K562 (cell line): ENCODE measurements at regions not wholly inside any gene's neighbourhood (a gene's known extent, or its start where the extent isn't known, plus 50 kb on each side); places are given as distances from the start of the nearest gene placed in this dataset.

Experiments
- ATAC-seq: fragments of 200-7000 bp; cut with Tn5 transposase; 3 replicates; pipeline ENCODE4 v1.9.1; 2020; ENCODE audit warnings: moderate library complexity
- BruUV-seq: library from RNA; stranded (reverse); fragments of 400-500 nt; replicated peaks from 2 replicates; lab custom pipeline; 2021; lab: Mats Ljungman, UMichigan
- CTCF ChIA-PET: fragments of 300-600 bp; formaldehyde crosslinking; extraction: SDS; loops from one replicate; lab custom pipeline; 2021; ENCODE audit warnings: low intra/inter-chr PET ratio; lab: Yijun Ruan, JAX
- POLR2A ChIA-PET: fragments of 300-600, 350-650 bp; sonication (Branson Sonifier 250); formaldehyde crosslinking; extraction: SDS; loops from one replicate; lab custom pipeline; 2021; ENCODE audit warnings: antibody characterized with exemption, inconsistent platforms; lab: Yijun Ruan, JAX
- DNase-seq, 4 experiments: peaks; one replicate each; pipeline versions ENCODE4 v3.0.0 to v3.0.0-alpha.2; 2011 to 2018; ENCODE audit warnings: low spot score in 3 of 4, mixed read lengths in 3 of 4; ENCODE audit errors: extremely low read depth in 1 of 4
- FAIRE-seq: peaks from 2 replicates; lab custom pipeline; 2011; peaks lifted over from hg19 to GRCh38; lab: Jason Lieb, UNC
- H2AFZ ChIP-seq: 2 replicates; pipeline ENCODE4 v1.6.0; 2011; ENCODE audit warnings: low read depth, low read length, control low read depth, inconsistent platforms
- H3K27ac ChIP-seq: fragments of 200-600 bp; 3 replicates; pipeline ENCODE4 v1.8.0; 2011; ENCODE audit warnings: low read depth, mild to moderate bottlenecking, control low read depth, inconsistent platforms, low read length, moderate library complexity, mixed read lengths; ENCODE audit errors: extremely low read depth
- H3K27me3 ChIP-seq, 2 experiments: fragments of 300-600 bp in 1 of 2; 2 replicates in 1 of 2; 3 replicates in 1 of 2; pipeline versions ENCODE4 v1.6.0 to v1.8.0; 2011; ENCODE audit warnings: inconsistent platforms in 2 of 2, low read length in 2 of 2, mild to moderate bottlenecking in 1 of 2, mixed read lengths in 1 of 2, moderate library complexity in 1 of 2; ENCODE audit not compliant: control insufficient read depth in 2 of 2, insufficient read depth in 2 of 2
- H3K36me3 ChIP-seq: fragments of 300-600 bp; 3 replicates; pipeline ENCODE4 v1.8.0; 2011; ENCODE audit warnings: mild to moderate bottlenecking, low read length, inconsistent platforms; ENCODE audit not compliant: control insufficient read depth, insufficient read depth
- H3K4me1 ChIP-seq, 2 experiments: fragments of 200-600 bp in 1 of 2; replicated peaks in 1 of 2; 2 replicates in 1 of 2; 3 replicates in 1 of 2; pipeline versions ENCODE4 v1.5.1 to v1.8.0; 2011; ENCODE audit warnings: inconsistent platforms in 2 of 2, low read length in 2 of 2, mild to moderate bottlenecking in 1 of 2, mixed read lengths in 1 of 2, moderate library complexity in 1 of 2; ENCODE audit not compliant: control insufficient read depth in 2 of 2, insufficient read depth in 2 of 2
- H3K4me2 ChIP-seq: 2 replicates; pipeline ENCODE4 v1.6.1; 2011; ENCODE audit warnings: low read length, control low read depth, inconsistent platforms, mixed read lengths; ENCODE audit not compliant: insufficient read depth
- H3K4me3 ChIP-seq: fragments of 200-600 bp; sonication (generic), shearing (Covaris generic); 2 replicates; pipeline ENCODE4 v1.5.1; 2016; ENCODE audit warnings: control low read depth, inconsistent platforms
- H3K79me2 ChIP-seq: fragments of 200-600 bp; 3 replicates; pipeline ENCODE4 v1.8.0; 2011; ENCODE audit warnings: low read length, inconsistent platforms; ENCODE audit not compliant: control insufficient read depth, insufficient read depth
- H3K9ac ChIP-seq, 2 experiments: 2 replicates each; pipeline versions ENCODE4 v1.6.0 to v1.6.1; 2011; ENCODE audit warnings: low read depth in 2 of 2, low read length in 2 of 2, control low read depth in 1 of 2, inconsistent platforms in 1 of 2, mild to moderate bottlenecking in 1 of 2, mixed read lengths in 1 of 2; ENCODE audit not compliant: insufficient read depth in 1 of 2
- H3K9me1 ChIP-seq: one replicate; pipeline ENCODE4 v1.6.0; 2011; ENCODE audit warnings: inconsistent platforms, mild to moderate bottlenecking, low read length, moderate library complexity; ENCODE audit not compliant: control insufficient read depth, insufficient read depth
- H3K9me3 ChIP-seq: replicated peaks from 2 replicates; pipeline ENCODE4 v1.5.1; 2011; ENCODE audit warnings: low read depth, low read length, inconsistent platforms; ENCODE audit not compliant: control insufficient read depth, insufficient read depth
- H4K20me1 ChIP-seq: replicated peaks from 2 replicates; pipeline ENCODE4 v1.6.1; 2011; ENCODE audit warnings: low read length, inconsistent platforms, mixed read lengths; ENCODE audit not compliant: control insufficient read depth, insufficient read depth
- CBX2 ChIP-seq: fragments of 200-600 bp; sonication (generic); IDR thresholded peaks from one replicate; pipeline ENCODE4 v1.6.1; 2012; ENCODE audit warnings: mild to moderate bottlenecking, low read length, inconsistent platforms; ENCODE audit not compliant: insufficient read depth, poor library complexity, severe bottlenecking
- CCAR2 ChIP-seq: fragments of 200-400 bp; formaldehyde crosslinking; IDR thresholded peaks from 2 replicates; pipeline ENCODE4 v1.6.1; 2017; ENCODE audit warnings: mild to moderate bottlenecking, low read depth, low read length
- MAFF ChIP-seq: IDR thresholded peaks from 2 replicates; pipeline ENCODE4 v1.6.1; 2012; ENCODE audit warnings: low read length, improper control_type of control experiment
- MEF2A ChIP-seq: IDR thresholded peaks from 2 replicates; pipeline ENCODE4 v1.6.1; 2011; ENCODE audit warnings: low read depth, mild to moderate bottlenecking, low read length, moderate library complexity; ENCODE audit not compliant: control insufficient read depth
- NCOA4 ChIP-seq: fragments of 450-650 bp; IDR thresholded peaks from 2 replicates; pipeline ENCODE4 v1.6.1; 2018; ENCODE audit warnings: mild to moderate bottlenecking; ENCODE audit not compliant: partially characterized antibody
- NELFE ChIP-seq: IDR thresholded peaks from 2 replicates; pipeline ENCODE4 v1.6.1; 2011; ENCODE audit warnings: mild to moderate bottlenecking; ENCODE audit not compliant: insufficient read depth, insufficient read length
- POLR2AphosphoS2 ChIP-seq: IDR thresholded peaks from 2 replicates; pipeline ENCODE4 v1.6.1; 2012; ENCODE audit warnings: low read length, improper control_type of control experiment
- RBFOX2 ChIP-seq: fragments of 200-400 bp; formaldehyde crosslinking; IDR thresholded peaks from 2 replicates; pipeline ENCODE4 v1.6.1; 2017; ENCODE audit warnings: low read depth, mild to moderate bottlenecking, low read length, moderate library complexity
- TEAD2 ChIP-seq: fragments of 450-650 bp; IDR thresholded peaks from 2 replicates; pipeline ENCODE4 v1.6.1; 2016; ENCODE audit warnings: missing genetic modification characterization, control low read depth, missing compliant biosample characterization
- ZNF239 ChIP-seq: fragments of 250-450 bp; sonication (Bioruptor Pico); IDR thresholded peaks from 2 replicates; pipeline ENCODE4 v1.4.0; 2020; ENCODE audit warnings: mild to moderate bottlenecking
- in situ Hi-C: fragments of 300-500 bp; cut with MboI; formaldehyde crosslinking; loops from 4 replicates; pipeline ENCODE4 v1.15.0; 2018; ENCODE audit warnings: inconsistent platforms, mixed read lengths
- intact Hi-C: fragments of 100-400 bp; cut with micrococcal nuclease; formaldehyde crosslinking; loops from 2 replicates; pipeline ENCODE4 v1.14.2; 2022
- TF ChIP-seq, protein P1 (sequence below): fragments of 250-450 bp; sonication (Bioruptor Pico); IDR thresholded peaks from 2 replicates; pipeline ENCODE4 v1.8.0; 2021; ENCODE audit warnings: moderate library complexity, mild to moderate bottlenecking, inconsistent platforms
- TF ChIP-seq, protein P2 (sequence below): fragments of 200-800 bp; sonication (Bioruptor generic); IDR thresholded peaks from 2 replicates; pipeline ENCODE4 v1.6.1; 2017; ENCODE audit warnings: missing genetic modification characterization, missing compliant biosample characterization
- TF ChIP-seq, protein P3 (sequence below), 2 experiments: fragments of 200-800 bp in 1 of 2; sonication (Bioruptor generic) in 1 of 2; sonication (generic) in 1 of 2; formaldehyde crosslinking in 1 of 2; IDR thresholded peaks in 1 of 2; conservative IDR thresholded peaks in 1 of 2; 2 replicates each; pipeline versions ENCODE4 v1.5.0 to v1.6.1; 2016 to 2020; ENCODE audit warnings: missing compliant biosample characterization in 1 of 2, missing genetic modification characterization in 1 of 2, missing genetic modification reagents in 1 of 2
- TF ChIP-seq, protein P4 (sequence below): fragments of 450-650 bp; formaldehyde crosslinking; IDR thresholded peaks from 2 replicates; pipeline ENCODE4 v1.4.0; 2022; ENCODE audit warnings: missing genetic modification characterization
- TF ChIP-seq, protein P5 (sequence below): IDR thresholded peaks from 2 replicates; pipeline ENCODE4 v1.6.1; 2016; ENCODE audit warnings: missing genetic modification characterization, missing compliant biosample characterization

DNA sequence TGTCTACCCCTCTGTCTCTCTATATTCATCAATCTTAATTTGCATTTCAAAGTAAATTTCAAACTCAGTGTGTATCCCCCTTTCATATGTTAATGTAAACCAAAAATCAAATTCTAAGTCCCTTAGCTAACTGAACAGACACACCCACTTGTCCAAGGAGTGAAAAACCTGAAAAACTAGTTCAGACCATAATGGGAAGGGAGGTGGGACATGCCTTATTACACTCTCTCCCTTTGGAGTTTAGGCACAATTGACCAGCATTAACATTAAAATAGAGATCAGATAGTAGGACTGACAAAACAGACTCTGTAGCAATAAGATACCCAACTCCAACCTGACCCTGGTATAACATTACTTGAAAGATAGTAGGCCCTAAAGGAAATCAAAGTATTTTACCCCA, 247.7 kb upstream of the GADL1 start:
- H3K4me2 ChIP-seq: no peak overlapping the region
- H2AFZ ChIP-seq: no peak overlapping the region
- no TSS peak for BruUV-seq
- FAIRE-seq (no peak), DNase-seq (no peak), ATAC-seq (no peak)
- no peak overlapping the region for H3K9ac ChIP-seq
- H3K9me3 ChIP-seq: no peaks in the 10 kb centered on the region
- in situ Hi-C loops (no loop called here), intact Hi-C loops (no loop called here)
- no peaks in the 10 kb centered on the region for H3K27me3 ChIP-seq
- H3K27ac ChIP-seq: no peak overlapping the region
- ChIA-PET POLR2A (no interaction called here), CTCF (no interaction called here)
- no peak overlapping the region for H3K4me3 ChIP-seq
- H3K36me3 ChIP-seq: no peaks in the 10 kb centered on the region
- H4K20me1 ChIP-seq: no peaks in the 10 kb centered on the region
- H3K9me1 ChIP-seq: no peaks in the 10 kb centered on the region
- TF ChIP-seq, protein P1, sequence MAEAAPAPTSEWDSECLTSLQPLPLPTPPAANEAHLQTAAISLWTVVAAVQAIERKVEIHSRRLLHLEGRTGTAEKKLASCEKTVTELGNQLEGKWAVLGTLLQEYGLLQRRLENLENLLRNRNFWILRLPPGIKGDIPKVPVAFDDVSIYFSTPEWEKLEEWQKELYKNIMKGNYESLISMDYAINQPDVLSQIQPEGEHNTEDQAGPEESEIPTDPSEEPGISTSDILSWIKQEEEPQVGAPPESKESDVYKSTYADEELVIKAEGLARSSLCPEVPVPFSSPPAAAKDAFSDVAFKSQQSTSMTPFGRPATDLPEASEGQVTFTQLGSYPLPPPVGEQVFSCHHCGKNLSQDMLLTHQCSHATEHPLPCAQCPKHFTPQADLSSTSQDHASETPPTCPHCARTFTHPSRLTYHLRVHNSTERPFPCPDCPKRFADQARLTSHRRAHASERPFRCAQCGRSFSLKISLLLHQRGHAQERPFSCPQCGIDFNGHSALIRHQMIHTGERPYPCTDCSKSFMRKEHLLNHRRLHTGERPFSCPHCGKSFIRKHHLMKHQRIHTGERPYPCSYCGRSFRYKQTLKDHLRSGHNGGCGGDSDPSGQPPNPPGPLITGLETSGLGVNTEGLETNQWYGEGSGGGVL: no peak
- TF ChIP-seq, protein P2, sequence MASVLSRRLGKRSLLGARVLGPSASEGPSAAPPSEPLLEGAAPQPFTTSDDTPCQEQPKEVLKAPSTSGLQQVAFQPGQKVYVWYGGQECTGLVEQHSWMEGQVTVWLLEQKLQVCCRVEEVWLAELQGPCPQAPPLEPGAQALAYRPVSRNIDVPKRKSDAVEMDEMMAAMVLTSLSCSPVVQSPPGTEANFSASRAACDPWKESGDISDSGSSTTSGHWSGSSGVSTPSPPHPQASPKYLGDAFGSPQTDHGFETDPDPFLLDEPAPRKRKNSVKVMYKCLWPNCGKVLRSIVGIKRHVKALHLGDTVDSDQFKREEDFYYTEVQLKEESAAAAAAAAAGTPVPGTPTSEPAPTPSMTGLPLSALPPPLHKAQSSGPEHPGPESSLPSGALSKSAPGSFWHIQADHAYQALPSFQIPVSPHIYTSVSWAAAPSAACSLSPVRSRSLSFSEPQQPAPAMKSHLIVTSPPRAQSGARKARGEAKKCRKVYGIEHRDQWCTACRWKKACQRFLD (CRISPR knock-in tag): no peak
- TF ChIP-seq NELFE (no peak), RBFOX2 (no peak), POLR2AphosphoS2 (no peak), NCOA4 (no peak), ZNF239 (no peak), MEF2A (no peak), CCAR2 (no peak), MAFF (no peak), TEAD2 (tag) (no peak), CBX2 (no peak)
- TF ChIP-seq, protein P3, sequence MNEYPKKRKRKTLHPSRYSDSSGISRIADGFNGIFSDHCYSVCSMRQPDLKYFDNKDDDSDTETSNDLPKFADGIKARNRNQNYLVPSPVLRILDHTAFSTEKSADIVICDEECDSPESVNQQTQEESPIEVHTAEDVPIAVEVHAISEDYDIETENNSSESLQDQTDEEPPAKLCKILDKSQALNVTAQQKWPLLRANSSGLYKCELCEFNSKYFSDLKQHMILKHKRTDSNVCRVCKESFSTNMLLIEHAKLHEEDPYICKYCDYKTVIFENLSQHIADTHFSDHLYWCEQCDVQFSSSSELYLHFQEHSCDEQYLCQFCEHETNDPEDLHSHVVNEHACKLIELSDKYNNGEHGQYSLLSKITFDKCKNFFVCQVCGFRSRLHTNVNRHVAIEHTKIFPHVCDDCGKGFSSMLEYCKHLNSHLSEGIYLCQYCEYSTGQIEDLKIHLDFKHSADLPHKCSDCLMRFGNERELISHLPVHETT (CRISPR knock-in tag; conservative IDR thresholded peaks at IDR 0.05 in 1 of 2, IDR thresholded peaks at IDR 0.05 in 1 of 2): no peak
- TF ChIP-seq, protein P4, sequence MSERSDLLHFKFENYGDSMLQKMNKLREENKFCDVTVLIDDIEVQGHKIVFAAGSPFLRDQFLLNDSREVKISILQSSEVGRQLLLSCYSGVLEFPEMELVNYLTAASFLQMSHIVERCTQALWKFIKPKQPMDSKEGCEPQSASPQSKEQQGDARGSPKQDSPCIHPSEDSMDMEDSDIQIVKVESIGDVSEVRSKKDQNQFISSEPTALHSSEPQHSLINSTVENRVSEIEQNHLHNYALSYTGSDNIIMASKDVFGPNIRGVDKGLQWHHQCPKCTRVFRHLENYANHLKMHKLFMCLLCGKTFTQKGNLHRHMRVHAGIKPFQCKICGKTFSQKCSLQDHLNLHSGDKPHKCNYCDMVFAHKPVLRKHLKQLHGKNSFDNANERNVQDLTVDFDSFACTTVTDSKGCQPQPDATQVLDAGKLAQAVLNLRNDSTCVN (CRISPR knock-in tag): no peak
- TF ChIP-seq, protein P5, sequence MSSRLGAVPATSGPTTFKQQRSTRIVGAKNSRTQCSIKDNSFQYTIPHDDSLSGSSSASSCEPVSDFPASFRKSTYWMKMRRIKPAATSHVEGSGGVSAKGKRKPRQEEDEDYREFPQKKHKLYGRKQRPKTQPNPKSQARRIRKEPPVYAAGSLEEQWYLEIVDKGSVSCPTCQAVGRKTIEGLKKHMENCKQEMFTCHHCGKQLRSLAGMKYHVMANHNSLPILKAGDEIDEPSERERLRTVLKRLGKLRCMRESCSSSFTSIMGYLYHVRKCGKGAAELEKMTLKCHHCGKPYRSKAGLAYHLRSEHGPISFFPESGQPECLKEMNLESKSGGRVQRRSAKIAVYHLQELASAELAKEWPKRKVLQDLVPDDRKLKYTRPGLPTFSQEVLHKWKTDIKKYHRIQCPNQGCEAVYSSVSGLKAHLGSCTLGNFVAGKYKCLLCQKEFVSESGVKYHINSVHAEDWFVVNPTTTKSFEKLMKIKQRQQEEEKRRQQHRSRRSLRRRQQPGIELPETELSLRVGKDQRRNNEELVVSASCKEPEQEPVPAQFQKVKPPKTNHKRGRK (tag): no peak
- H3K4me1 ChIP-seq: no peaks in the 10 kb centered on the region
- H3K79me2 ChIP-seq: no peaks in the 10 kb centered on the region
